Muscle of arm (tissue), 1 donor: ENCODE measurements at regions not wholly inside any gene's neighbourhood (a gene's known extent, or its start where the extent isn't known, plus 50 kb on each side); places are given as distances from the start of the nearest gene placed in this dataset.
A peak's percentile ranks its signal among the peaks of the same experiment; 100 is the strongest.

Experiments
- DNase-seq: peaks from one replicate; pipeline ENCODE4 v3.0.0-alpha.2; 2013

- DNase-seq = no peak
These were observed 773.8 kb downstream of the MECOM start for GRCh38 chr3:168889666-168890065.

- no peak for DNase-seq
These were observed 774.7 kb downstream of the MECOM start for GRCh38 chr3:168888781-168889180.

- DNase-seq = no peak
These were observed 778.5 kb downstream of the MECOM start for GRCh38 chr3:168885028-168885427.

- DNase-seq = peak; percentile 70
These were observed 779.1 kb downstream of the MECOM start for GRCh38 chr3:168884353-168884903.

DNA sequence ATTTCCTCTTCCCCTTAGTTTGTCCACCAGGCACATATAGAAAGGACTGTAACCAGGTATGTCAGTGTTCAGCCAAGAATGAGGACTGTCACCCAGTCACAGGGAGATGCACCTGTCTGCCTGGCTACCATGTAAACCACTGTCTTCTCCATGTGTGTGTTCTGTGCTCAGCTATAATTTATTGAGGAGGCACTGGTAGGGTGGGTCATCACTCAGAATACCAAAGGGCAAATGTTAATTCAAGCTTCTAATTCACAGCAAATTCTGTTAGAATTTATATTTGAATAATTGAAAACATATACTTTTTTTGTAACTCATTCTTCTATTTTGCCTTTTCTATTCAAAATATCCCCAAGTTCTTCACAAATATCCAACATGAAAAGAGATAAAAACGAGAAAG, 780.4 kb downstream of the MECOM start:
- DNase-seq = no peak

GRCh38 chr3:168881804-168882203, 781.7 kb downstream of the MECOM start:
- DNase-seq = no peak

- no peak for DNase-seq
These were observed 782.9 kb upstream of the GOLIM4 start for GRCh38 chr3:168878655-168879054.

GRCh38 chr3:168877899-168878298, 782.2 kb upstream of the GOLIM4 start:
- no peak for DNase-seq

GRCh38 chr3:168876346-168877035, 780.8 kb upstream of the GOLIM4 start:
- DNase-seq = no peak

GRCh38 chr3:168872826-168873225, 777.1 kb upstream of the GOLIM4 start:
- DNase-seq = no peak

DNA sequence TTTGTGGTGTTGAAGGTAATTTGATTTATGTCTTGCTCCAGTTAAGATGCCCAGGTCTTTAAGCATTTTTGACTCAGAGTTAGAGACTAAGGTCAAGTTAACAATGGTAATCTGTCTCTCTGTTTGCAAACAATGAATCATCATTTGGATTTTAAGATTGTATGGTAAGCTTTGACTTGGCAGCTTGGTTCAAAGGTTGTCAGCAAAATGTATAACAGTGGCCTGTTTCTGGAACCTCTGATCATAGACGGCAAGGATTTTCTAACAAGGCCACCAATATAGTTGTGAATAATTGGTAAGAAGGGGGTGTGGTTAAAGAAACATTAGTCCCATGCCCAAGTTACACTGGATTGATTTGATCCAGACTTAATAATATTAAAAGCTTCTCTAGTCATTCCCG, 775.2 kb upstream of the GOLIM4 start:
- DNase-seq = no peak

DNA sequence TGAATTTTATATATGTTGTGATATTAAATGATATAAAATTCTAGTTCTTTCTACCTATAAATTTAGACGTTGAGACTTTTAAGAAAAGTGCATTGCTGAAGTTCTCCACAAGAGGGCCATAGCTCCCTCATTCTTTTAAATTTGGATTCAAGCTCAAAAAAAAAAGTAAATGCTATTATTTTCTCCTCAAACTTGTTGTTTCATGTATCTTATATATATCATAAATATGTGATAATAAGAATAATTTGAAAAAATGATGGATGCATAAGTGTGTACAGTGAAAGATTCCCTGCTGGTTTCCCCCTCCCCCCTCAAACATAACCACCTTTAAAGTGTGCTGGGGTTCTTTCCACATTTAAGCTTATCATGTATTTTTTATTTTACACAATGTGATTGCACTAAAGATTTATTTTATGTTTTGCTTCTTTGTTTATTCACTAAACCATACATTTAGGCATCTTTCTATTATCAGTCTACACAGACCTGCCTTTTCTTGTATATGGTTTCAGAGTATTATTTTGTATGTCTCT, 769.4 kb upstream of the GOLIM4 start:
- DNase-seq = peak; percentile 17

DNA sequence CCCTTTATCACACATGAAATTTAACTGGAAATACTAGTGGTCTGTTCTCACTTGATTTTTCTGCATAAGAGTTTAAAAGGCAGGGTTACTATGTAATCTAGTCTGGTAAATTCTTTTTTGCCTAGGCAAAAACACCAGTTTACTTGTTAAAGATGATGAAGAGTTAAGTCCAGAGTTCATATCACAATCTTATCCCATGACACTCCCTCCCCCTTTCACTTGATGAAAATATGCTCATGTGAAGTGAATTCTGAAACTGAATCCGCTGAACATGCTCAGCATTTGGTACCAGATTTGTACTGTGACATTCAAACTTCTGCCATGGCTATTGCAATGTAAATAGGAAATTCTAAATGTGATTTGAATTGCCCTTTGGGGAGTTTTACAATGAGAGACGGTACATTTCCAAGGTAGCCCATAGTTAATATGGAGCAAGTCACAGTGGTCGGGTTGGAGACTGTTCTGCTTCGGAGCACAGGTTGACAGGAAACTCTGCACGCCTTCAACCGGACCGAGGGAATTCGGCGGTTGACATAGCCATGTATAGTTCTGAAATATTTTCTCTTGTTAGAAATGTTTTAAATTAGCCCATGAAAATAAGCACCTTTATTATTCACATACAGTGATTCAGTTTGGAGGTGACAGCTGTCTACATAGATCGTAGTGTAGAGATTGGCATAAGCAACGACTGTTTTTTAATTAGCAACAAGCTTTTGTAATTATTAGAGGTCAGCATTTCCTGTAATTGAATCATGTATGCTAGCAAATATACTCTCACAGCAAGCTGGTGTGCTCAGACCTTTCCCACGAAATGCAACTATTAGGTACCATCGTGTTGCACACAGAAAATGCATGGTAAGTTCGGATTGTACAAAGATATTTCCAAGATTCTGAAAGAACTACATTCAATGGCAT, 768.6 kb upstream of the GOLIM4 start:
- no peak for DNase-seq

GRCh38 chr3:168863561-168863960, 767.8 kb upstream of the GOLIM4 start:
- DNase-seq = no peak

DNA sequence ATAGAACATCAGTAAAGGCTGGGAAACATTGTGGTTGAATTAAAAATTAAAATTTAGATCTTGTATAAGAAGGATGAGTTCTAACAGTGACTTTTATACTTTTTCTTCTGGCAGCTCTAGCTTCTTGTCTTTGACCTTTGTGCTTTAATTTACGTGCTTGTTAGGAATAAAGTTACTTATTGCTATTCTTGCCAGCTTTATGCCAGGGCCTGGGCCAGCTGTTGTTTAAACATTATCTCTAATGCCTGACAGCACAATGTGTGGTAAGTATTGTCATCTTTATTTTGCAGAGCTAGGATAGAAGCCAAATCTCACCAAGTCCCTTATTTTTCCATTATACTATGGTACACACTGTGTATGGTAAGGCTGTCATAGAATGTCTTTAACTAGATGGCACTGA, 766.7 kb upstream of the GOLIM4 start:
- DNase-seq = no peak

GRCh38 chr3:168860592-168860991, 764.9 kb upstream of the GOLIM4 start:
- DNase-seq = no peak

DNA sequence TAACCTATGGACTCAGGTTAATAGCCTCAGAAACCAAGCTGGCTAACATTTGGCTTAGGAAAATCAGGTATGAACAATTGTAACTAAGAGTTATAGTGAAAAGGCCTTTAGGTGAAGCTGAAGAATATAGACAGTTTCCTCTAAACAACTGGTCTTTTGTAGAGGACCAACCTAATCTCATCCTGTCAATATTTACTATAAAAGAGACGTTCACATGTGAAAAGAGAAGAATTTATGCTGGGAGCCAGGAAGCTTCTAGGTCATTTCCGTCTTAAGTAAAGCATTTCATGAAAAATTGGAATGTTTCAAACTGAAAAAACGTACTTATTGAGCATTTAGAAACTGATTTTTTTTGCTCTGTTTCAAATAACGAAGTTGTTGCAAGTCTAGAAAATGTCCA, 764.3 kb upstream of the GOLIM4 start:
- DNase-seq = no peak

DNA sequence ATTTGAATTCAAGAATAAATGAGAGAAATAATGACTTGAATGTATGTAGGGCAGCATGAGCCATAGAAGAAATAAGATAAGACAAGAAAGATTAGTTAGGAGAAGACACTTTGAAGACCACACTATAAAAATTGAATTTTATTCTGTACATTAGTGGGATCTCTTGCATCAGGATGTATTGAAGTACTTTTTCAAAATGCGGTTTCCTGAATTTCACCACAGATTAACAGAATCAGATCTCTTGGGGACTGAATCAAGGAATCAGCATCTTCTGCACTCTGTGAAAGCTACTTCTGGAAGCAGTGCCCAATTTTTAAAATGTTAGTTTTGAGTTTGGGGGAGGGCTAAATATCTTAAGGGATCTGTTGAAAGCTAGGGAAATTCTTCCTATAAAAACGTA, 763.9 kb upstream of the GOLIM4 start:
- no peak for DNase-seq

- no peak for DNase-seq
These were observed 763.4 kb upstream of the GOLIM4 start for GRCh38 chr3:168859143-168859542.

GRCh38 chr3:168858327-168858726, 762.6 kb upstream of the GOLIM4 start:
- no peak for DNase-seq

- no peak for DNase-seq
These were observed 754.4 kb upstream of the GOLIM4 start for GRCh38 chr3:168850109-168850508.

DNA sequence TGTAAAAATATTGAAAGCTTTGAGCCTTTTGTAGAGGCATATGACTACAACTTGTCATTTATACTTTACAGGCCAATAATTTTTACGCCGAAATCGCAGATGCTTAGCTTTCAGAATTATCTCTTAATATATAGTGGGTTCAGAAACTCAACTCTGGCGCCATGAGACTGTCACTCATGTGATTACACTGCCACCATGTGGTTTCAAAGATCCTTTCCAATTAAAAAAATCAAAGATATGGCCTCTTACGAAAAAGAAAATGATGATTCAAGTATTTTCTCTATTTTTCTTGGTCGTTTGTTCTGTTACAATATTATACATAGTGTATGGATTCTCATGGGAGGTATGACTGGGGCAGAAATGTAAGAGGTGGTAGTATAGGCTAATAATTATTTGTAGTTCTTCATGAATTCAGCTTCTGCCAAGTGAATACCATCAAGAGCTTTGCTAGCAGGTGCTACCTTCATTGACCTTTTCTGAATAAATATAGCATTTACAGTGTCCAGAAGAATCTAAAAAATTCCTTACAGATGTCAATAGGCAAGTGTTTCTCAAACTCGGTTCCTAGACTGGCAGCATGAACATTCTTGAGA, 751.7 kb upstream of the GOLIM4 start:
- peak; percentile 51 for DNase-seq
